ENCODE measurements at regions not wholly inside any gene's neighbourhood (a gene's known extent, or its start where the extent isn't known, plus 50 kb on each side); places are given as distances from the start of the nearest gene placed in this dataset.

DNA sequence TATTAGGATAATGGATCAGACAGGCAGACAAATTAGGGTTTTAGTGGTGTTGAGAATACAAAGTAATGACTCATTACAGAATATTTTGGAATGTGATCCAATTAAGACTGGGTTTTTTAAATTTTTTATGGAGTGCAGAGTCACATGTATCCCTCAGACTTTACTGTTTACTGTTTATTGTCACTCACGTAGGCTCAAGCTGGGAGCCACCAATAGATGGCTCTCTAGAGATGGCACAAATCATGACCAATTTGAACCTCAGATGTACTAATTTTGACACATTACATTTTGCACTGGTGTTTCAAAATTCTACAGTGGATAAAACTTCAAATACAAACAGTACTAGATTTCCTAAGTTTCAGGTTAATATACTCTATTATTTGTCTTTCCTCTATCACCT lies 53.6 kb upstream of the ANO3 start:
- no peak for DNase-seq

Measured in NCI-H1436 (cell line).